ENCODE measurements at regions not wholly inside any gene's neighbourhood (a gene's known extent, or its start where the extent isn't known, plus 50 kb on each side); places are given as distances from the start of the nearest gene placed in this dataset.
A peak's percentile ranks its signal among the peaks of the same experiment; 100 is the strongest.

DNA sequence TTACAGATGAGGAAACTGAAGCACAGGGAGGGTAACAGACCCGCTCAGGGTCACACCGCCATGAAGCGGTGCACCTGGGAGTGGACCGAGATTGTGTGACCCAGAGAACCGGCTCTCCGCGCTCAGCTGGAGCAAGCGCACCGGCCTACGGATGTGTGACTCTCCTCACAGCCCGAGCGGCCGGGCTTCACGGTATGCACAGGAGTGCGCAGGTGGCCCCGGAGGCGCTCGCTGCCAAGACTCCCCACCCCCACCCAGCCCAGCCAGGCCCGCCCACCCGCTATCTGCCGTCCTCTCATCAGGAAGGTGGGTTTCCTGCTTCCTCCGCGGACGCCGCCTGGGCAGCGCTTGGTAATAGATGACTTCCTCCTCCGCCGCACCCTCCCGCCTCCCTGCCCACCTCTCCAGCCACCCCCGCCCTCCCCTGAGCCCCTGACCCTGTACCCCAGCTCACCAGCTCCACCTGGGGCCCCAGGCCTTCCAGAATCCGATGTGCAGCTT is 110.7 kb downstream of the NCOR2 start:
- peak; percentile 73 for DNase-seq (ENCODE audit: insufficient read length, low spot score)
- FAIRE-seq = peak; percentile 92

GRCh38 chr12:124456133-124456651 is 111.2 kb downstream of the NCOR2 start:
- DNase-seq (ENCODE audit: insufficient read length, low spot score) (no peak), FAIRE-seq (no peak)
- TF ChIP-seq POU2F2 (IDR thresholded peaks at IDR 0.05; ENCODE audit: low read depth, low read length) (no peak), PAX5 (IDR thresholded peaks at IDR 0.05; ENCODE audit: insufficient read depth, low read length, severe bottlenecking) (no peak), SPI1 (IDR thresholded peaks at IDR 0.05; ENCODE audit: low read depth, low read length) (no peak), POLR2A (IDR thresholded peaks at IDR 0.05; ENCODE audit: low read depth, low read length) (no peak), TAF1 (IDR thresholded peaks at IDR 0.05; ENCODE audit: low read depth, low read length) (no peak), POLR2AphosphoS5 (IDR thresholded peaks at IDR 0.05; ENCODE audit: low read depth, low read length) (no peak)

More for the DNA sequence above, 110.7 kb downstream of the NCOR2 start:
- TF ChIP-seq SPI1 (IDR thresholded peaks at IDR 0.05; ENCODE audit: low read depth, low read length) (no peak), POLR2A (IDR thresholded peaks at IDR 0.05; ENCODE audit: low read depth, low read length) (no peak), POU2F2 (IDR thresholded peaks at IDR 0.05; ENCODE audit: low read depth, low read length) (no peak), PAX5 (IDR thresholded peaks at IDR 0.05; ENCODE audit: insufficient read depth, low read length, severe bottlenecking) (no peak), POLR2AphosphoS5 (IDR thresholded peaks at IDR 0.05; ENCODE audit: low read depth, low read length) (no peak), TAF1 (IDR thresholded peaks at IDR 0.05; ENCODE audit: low read depth, low read length) (no peak)

DNA sequence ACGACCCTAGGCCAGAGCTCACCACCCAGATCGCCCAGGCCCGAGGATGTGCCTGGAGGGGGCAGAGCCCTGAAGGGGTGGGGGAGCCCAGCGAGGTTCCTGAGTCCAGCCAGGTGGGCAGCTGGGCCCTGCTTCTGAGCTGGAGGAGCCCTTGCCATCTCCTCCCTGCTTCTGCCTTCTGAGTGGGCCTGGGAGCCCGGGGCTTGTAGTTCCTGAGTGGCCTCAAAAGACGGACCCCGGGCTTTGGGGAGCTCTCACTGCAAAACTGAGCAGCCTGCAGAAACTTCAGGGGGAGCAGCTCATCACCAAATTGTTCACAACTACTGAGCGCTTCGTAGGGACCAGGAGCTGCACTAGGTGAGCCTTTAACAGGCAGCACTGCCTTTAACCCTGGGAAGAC is 112.1 kb downstream of the NCOR2 start:
- TF ChIP-seq POU2F2 (IDR thresholded peaks at IDR 0.05; ENCODE audit: low read depth, low read length) (no peak), SPI1 (IDR thresholded peaks at IDR 0.05; ENCODE audit: low read depth, low read length) (no peak), POLR2AphosphoS5 (IDR thresholded peaks at IDR 0.05; ENCODE audit: low read depth, low read length) (no peak), POLR2A (IDR thresholded peaks at IDR 0.05; ENCODE audit: low read depth, low read length) (no peak), TAF1 (IDR thresholded peaks at IDR 0.05; ENCODE audit: low read depth, low read length) (no peak), PAX5 (IDR thresholded peaks at IDR 0.05; ENCODE audit: insufficient read depth, low read length, severe bottlenecking) (no peak)
- FAIRE-seq = no peak
- DNase-seq (ENCODE audit: insufficient read length, low spot score) = no peak

GRCh38 chr12:124454735-124455134 is 112.7 kb downstream of the NCOR2 start:
- FAIRE-seq = peak; percentile 76
- TF ChIP-seq TAF1 (IDR thresholded peaks at IDR 0.05; ENCODE audit: low read depth, low read length) = no peak
- no peak for TF ChIP-seq POLR2AphosphoS5 (IDR thresholded peaks at IDR 0.05; ENCODE audit: low read depth, low read length)
- no peak for TF ChIP-seq POU2F2 (IDR thresholded peaks at IDR 0.05; ENCODE audit: low read depth, low read length)
- no peak for TF ChIP-seq PAX5 (IDR thresholded peaks at IDR 0.05; ENCODE audit: insufficient read depth, low read length, severe bottlenecking)
- no peak for TF ChIP-seq SPI1 (IDR thresholded peaks at IDR 0.05; ENCODE audit: low read depth, low read length)
- TF ChIP-seq POLR2A (IDR thresholded peaks at IDR 0.05; ENCODE audit: low read depth, low read length) = no peak
- DNase-seq (ENCODE audit: insufficient read length, low spot score) = no peak

DNA sequence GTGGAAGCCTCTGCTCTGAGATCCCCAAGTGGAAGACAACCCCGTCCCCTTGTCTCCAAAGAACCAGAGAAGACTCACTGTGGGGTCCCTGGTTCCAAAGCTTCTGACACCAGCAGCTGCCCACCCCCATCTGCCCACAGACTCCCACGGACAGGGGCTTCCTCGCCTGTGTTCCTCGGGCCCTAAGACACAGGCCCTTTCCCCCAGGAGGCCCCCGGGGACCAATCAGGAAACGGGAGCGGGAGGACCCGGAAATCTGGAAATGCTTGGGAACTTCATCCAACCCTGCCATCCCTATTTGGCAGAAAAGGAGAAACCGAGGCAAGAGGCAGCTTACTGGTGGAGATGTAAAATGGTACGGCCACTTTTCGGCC is 113.1 kb downstream of the NCOR2 start:
- TF ChIP-seq POU2F2 (IDR thresholded peaks at IDR 0.05; ENCODE audit: low read depth, low read length) = no peak
- TF ChIP-seq TAF1 (IDR thresholded peaks at IDR 0.05; ENCODE audit: low read depth, low read length) = no peak
- no peak for TF ChIP-seq SPI1 (IDR thresholded peaks at IDR 0.05; ENCODE audit: low read depth, low read length)
- TF ChIP-seq POLR2A (IDR thresholded peaks at IDR 0.05; ENCODE audit: low read depth, low read length) = no peak
- TF ChIP-seq PAX5 (IDR thresholded peaks at IDR 0.05; ENCODE audit: insufficient read depth, low read length, severe bottlenecking) = no peak
- TF ChIP-seq POLR2AphosphoS5 (IDR thresholded peaks at IDR 0.05; ENCODE audit: low read depth, low read length) = no peak
- DNase-seq (ENCODE audit: insufficient read length, low spot score) (no peak), FAIRE-seq (no peak)

DNA sequence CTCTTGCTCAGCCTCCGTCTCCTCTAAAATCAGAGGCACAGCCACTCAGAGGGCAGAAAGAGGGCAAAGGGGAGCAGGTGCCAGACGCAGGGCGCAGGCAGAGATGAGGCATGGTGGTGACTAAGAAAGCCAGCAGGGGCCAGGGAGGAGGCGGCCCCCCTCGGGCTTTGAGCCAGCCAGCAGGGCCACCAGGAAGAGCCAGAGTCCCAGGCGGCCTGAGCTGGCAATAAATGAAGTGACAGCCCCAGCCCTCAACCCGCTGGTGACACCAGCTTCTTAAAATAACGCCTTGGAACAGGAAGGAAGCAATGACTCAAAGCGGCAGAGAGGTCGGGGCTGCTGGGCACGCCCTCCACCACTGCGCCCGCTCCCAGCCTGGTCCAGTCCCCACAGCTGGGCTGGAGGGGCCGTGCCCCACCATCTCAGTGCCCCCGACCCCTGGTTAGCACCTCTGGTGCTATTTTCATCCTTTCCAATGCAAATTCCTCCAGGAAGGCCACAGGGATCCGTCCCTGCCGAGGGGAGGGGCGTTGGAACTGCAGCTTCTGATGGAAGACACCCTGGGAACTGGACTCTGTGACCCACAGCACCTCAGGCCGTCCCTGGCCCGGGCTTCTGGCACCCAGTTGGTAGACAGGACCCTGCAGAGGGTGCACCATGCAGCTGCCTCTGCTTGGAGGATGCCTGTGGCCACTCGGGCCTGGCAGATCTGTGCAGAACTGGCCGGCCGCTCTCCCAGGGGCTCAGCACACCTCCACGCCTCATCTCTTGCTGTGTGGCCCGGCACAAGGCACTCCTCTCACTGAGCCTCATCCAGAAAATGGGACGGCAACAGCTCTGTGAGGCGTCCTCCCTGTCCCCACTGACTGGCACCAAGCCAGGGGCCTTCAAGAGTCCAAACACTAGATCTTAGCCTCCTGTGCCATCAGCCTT is 113.7 kb downstream of the NCOR2 start:
- peak; percentile 96 for FAIRE-seq

GRCh38 chr12:124452576-124453331 is 114.7 kb downstream of the NCOR2 start:
- TF ChIP-seq POLR2AphosphoS5 (IDR thresholded peaks at IDR 0.05; ENCODE audit: low read depth, low read length) = no peak
- no peak for TF ChIP-seq TAF1 (IDR thresholded peaks at IDR 0.05; ENCODE audit: low read depth, low read length)
- no peak for TF ChIP-seq SPI1 (IDR thresholded peaks at IDR 0.05; ENCODE audit: low read depth, low read length)
- no peak for TF ChIP-seq POU2F2 (IDR thresholded peaks at IDR 0.05; ENCODE audit: low read depth, low read length)
- TF ChIP-seq POLR2A (IDR thresholded peaks at IDR 0.05; ENCODE audit: low read depth, low read length) = no peak
- no peak for TF ChIP-seq PAX5 (IDR thresholded peaks at IDR 0.05; ENCODE audit: insufficient read depth, low read length, severe bottlenecking)
- FAIRE-seq (no peak), DNase-seq (ENCODE audit: insufficient read length, low spot score) (peak; percentile 47)

More for the DNA sequence above, 113.7 kb downstream of the NCOR2 start:
- TF ChIP-seq POU2F2 (IDR thresholded peaks at IDR 0.05; ENCODE audit: low read depth, low read length) (no peak), PAX5 (IDR thresholded peaks at IDR 0.05; ENCODE audit: insufficient read depth, low read length, severe bottlenecking) (peak; percentile 54), POLR2A (IDR thresholded peaks at IDR 0.05; ENCODE audit: low read depth, low read length) (no peak), SPI1 (IDR thresholded peaks at IDR 0.05; ENCODE audit: low read depth, low read length) (0 out of 2 replicates have a peak, but pooled peaks have one; percentile 11), POLR2AphosphoS5 (IDR thresholded peaks at IDR 0.05; ENCODE audit: low read depth, low read length) (peak; percentile 61), TAF1 (IDR thresholded peaks at IDR 0.05; ENCODE audit: low read depth, low read length) (no peak)
- peak; percentile 94 for DNase-seq (ENCODE audit: insufficient read length, low spot score)

GRCh38 chr12:124451637-124452243 is 115.7 kb downstream of the NCOR2 start:
- FAIRE-seq = no peak
- no peak for DNase-seq (ENCODE audit: insufficient read length, low spot score)
- TF ChIP-seq SPI1 (IDR thresholded peaks at IDR 0.05; ENCODE audit: low read depth, low read length) (no peak), POLR2AphosphoS5 (IDR thresholded peaks at IDR 0.05; ENCODE audit: low read depth, low read length) (no peak), POLR2A (IDR thresholded peaks at IDR 0.05; ENCODE audit: low read depth, low read length) (no peak), POU2F2 (IDR thresholded peaks at IDR 0.05; ENCODE audit: low read depth, low read length) (no peak), PAX5 (IDR thresholded peaks at IDR 0.05; ENCODE audit: insufficient read depth, low read length, severe bottlenecking) (no peak)

All from GM12891 (cell line).